IMR-90 (cell line): ENCODE measurements at regions not wholly inside any gene's neighbourhood (a gene's known extent, or its start where the extent isn't known, plus 50 kb on each side); places are given as distances from the start of the nearest gene placed in this dataset.

Experiments used
- ATAC-seq: fragments of 200-7000 bp; cut with Tn5 transposase; 2 replicates; pipeline ENCODE4 v1.9.1; 2020; ENCODE audit warnings: low read depth, mild to moderate bottlenecking, moderate library complexity
- BruUV-seq: library from RNA; stranded (reverse); fragments of 400-500 nt; replicated peaks from 2 replicates; lab custom pipeline; 2021; lab: Mats Ljungman, UMichigan
- CTCF ChIA-PET: fragments of 300-600 bp; formaldehyde crosslinking; extraction: SDS; loops from one replicate; lab custom pipeline; 2021; ENCODE audit warnings: antibody characterized with exemption; lab: Yijun Ruan, JAX
- POLR2A ChIA-PET: fragments of 300-600 bp; sonication (Branson Sonifier 250); formaldehyde crosslinking; loops from one replicate; lab custom pipeline; 2022; ENCODE audit warnings: antibody characterized with exemption; ENCODE audit not compliant: unreplicated experiment; lab: Charles Lee
- DNase-seq: peaks from one replicate; pipeline ENCODE4 v3.0.0; 2013
- H2AFZ ChIP-seq: replicated peaks from 2 replicates; pipeline ENCODE3; 2013; ENCODE audit warnings: low read length, mild to moderate bottlenecking; ENCODE audit not compliant: poor library complexity
- H2AK5ac ChIP-seq: 2 replicates; pipeline ENCODE4 v1.6.1; 2013; ENCODE audit warnings: low read depth, low read length, inconsistent platforms
- H2AK9ac ChIP-seq: replicated peaks from 2 replicates; pipeline ENCODE3; 2013; ENCODE audit warnings: mild to moderate bottlenecking, low read depth, low read length, moderate library complexity; ENCODE audit not compliant: poor library complexity
- H2BK120ac ChIP-seq: 2 replicates; pipeline ENCODE4 v1.6.1; 2013; ENCODE audit warnings: low read depth, low read length, inconsistent platforms
- H2BK15ac ChIP-seq: 3 replicates; pipeline ENCODE4 v1.6.1; 2013; ENCODE audit warnings: low read depth, low read length, inconsistent platforms
- H2BK20ac ChIP-seq: 2 replicates; pipeline ENCODE4 v1.6.1; 2013; ENCODE audit warnings: low read depth, mild to moderate bottlenecking, inconsistent platforms, low read length, moderate library complexity
- H2BK5ac ChIP-seq: 2 replicates; pipeline ENCODE4 v1.6.1; 2013; ENCODE audit warnings: mild to moderate bottlenecking, low read depth, low read length, inconsistent platforms; ENCODE audit not compliant: poor library complexity, severe bottlenecking
- H3K14ac ChIP-seq: replicated peaks from 2 replicates; pipeline ENCODE4 v1.6.1; 2013; ENCODE audit warnings: low read depth, low read length, inconsistent platforms
- H3K18ac ChIP-seq: 2 replicates; pipeline ENCODE4 v1.6.1; 2013; ENCODE audit warnings: low read depth, low read length, control low read depth
- H3K23ac ChIP-seq: 2 replicates; pipeline ENCODE4 v1.6.1; 2013; ENCODE audit warnings: low read depth, low read length, inconsistent platforms
- H3K27ac ChIP-seq: 2 replicates; pipeline ENCODE4 v1.5.1; 2013; ENCODE audit warnings: mild to moderate bottlenecking, control low read depth, low read length; ENCODE audit not compliant: insufficient read depth
- H3K27me3 ChIP-seq: 2 replicates; pipeline ENCODE4 v1.6.1; 2013; ENCODE audit warnings: low read length; ENCODE audit not compliant: control insufficient read depth, insufficient read depth
- H3K36me3 ChIP-seq: 2 replicates; pipeline ENCODE4 v1.6.1; 2013; ENCODE audit warnings: low read length, mixed read lengths; ENCODE audit not compliant: control insufficient read depth, insufficient read depth
- H3K4ac ChIP-seq: 2 replicates; pipeline ENCODE4 v1.6.1; 2013; ENCODE audit warnings: low read depth, low read length, inconsistent platforms
- H3K4me1 ChIP-seq: 2 replicates; pipeline ENCODE4 v1.6.1; 2013; ENCODE audit warnings: low read length, mixed read lengths; ENCODE audit not compliant: control insufficient read depth, insufficient read depth
- H3K4me2 ChIP-seq: 2 replicates; pipeline ENCODE4 v1.6.1; 2013; ENCODE audit warnings: low read depth, mild to moderate bottlenecking, control low read depth, low read length, moderate library complexity
- H3K4me3 ChIP-seq: 2 replicates; pipeline ENCODE4 v1.5.1; 2013; ENCODE audit warnings: low read depth, mild to moderate bottlenecking, control low read depth, low read length, moderate library complexity; ENCODE audit not compliant: insufficient read depth
- H3K56ac ChIP-seq: 2 replicates; pipeline ENCODE4 v1.6.1; 2013; ENCODE audit warnings: low read length, inconsistent platforms; ENCODE audit not compliant: insufficient read depth; ENCODE audit errors: extremely low read depth
- H3K79me1 ChIP-seq, 2 experiments: 2 replicates each; pipeline ENCODE4 v1.6.1; 2013; ENCODE audit warnings: low read length in 2 of 2, inconsistent platforms in 1 of 2, low read depth in 1 of 2
- H3K9ac ChIP-seq: 2 replicates; pipeline ENCODE4 v1.6.1; 2013; ENCODE audit warnings: low read depth, low read length, control low read depth
- H3K9me1 ChIP-seq: 2 replicates; pipeline ENCODE4 v1.6.1; 2013; ENCODE audit warnings: low read length, inconsistent platforms; ENCODE audit not compliant: insufficient read depth
- H3K9me3 ChIP-seq: 2 replicates; pipeline ENCODE4 v1.6.1; 2013; ENCODE audit warnings: low read length; ENCODE audit not compliant: control insufficient read depth, insufficient read depth
- H4K20me1 ChIP-seq: 2 replicates; pipeline ENCODE4 v1.6.1; 2013; ENCODE audit warnings: low read length, inconsistent platforms; ENCODE audit not compliant: insufficient read depth
- H4K5ac ChIP-seq: 2 replicates; pipeline ENCODE4 v1.6.1; 2013; ENCODE audit warnings: mild to moderate bottlenecking, low read depth, low read length, control low read depth
- H4K8ac ChIP-seq, 2 experiments: 2 replicates each; pipeline ENCODE4 v1.6.1; 2013; ENCODE audit warnings: low read depth in 2 of 2, low read length in 2 of 2, control low read depth in 1 of 2, inconsistent platforms in 1 of 2
- H4K91ac ChIP-seq: 2 replicates; pipeline ENCODE4 v1.6.1; 2013; ENCODE audit warnings: low read depth, low read length, inconsistent platforms; ENCODE audit not compliant: insufficient read depth
- CTCF ChIP-seq: conservative IDR thresholded peaks from 2 replicates; pipeline ENCODE4 v1.5.1; 2012; ENCODE audit warnings: mild to moderate bottlenecking, low read depth, low read length, improper control_type of control experiment
- FOS ChIP-seq: fragments of 150-350 bp; IDR thresholded peaks from 2 replicates; pipeline ENCODE4 v1.6.1; 2016; ENCODE audit warnings: low read depth, low read length
- WGBS, 2 experiments: methylation state at CpG; one replicate each; pipeline versions ENCODE4 v1.1.5 to v1.1.7; 2013; ENCODE audit warnings: missing lambda C conversion rate in 2 of 2; ENCODE audit not compliant: insufficient read length in 1 of 2; ENCODE audit errors: extremely low coverage in 2 of 2; 5-methylcytosine and 5-hydroxymethylcytosine counted together
- dilution Hi-C: fragments of 300-500 bp; cut with HindIII; formaldehyde crosslinking; loops from one replicate; pipeline ENCODE4 v1.14.3; 2018; ENCODE audit warnings: low sequenced_read_pairs; ENCODE audit not compliant: unreplicated experiment
- in situ Hi-C: fragments of 300-500 bp; cut with MboI; formaldehyde crosslinking; loops from 3 replicates; pipeline ENCODE4 v1.14.3; 2019; ENCODE audit warnings: low sequenced_read_pairs, inconsistent platforms, mixed read lengths
- intact Hi-C: fragments of 100-400 bp; cut with micrococcal nuclease; formaldehyde crosslinking; loops from 2 replicates; pipeline ENCODE4 v1.10.0; 2022
- TF ChIP-seq, protein P1 (sequence below): fragments of 150-350 bp; IDR thresholded peaks from 2 replicates; pipeline ENCODE4 v1.6.1; 2017; ENCODE audit warnings: mild to moderate bottlenecking, antibody characterized with exemption, low read length, low read depth

DNA sequence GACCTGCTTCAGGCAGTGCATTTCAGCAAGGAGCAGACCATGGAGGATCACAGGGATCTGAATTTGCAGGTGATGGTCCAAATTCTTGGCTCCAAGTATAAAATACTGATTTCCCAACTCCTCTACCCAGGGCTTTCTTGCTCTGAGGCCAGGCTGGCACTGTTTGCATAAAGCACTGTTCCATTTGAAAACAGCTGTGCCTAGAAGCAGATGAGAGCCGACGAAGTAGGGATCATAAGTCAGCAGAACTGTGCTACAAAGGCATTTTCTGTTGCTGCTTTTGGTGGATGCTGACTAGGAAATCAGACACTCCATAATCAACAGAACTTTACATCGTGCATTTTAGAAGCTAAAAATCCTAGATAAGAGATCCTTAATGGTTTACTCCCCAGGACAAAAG, 126.4 kb downstream of the MAT2B start:
- H4K8ac ChIP-seq = no peak overlapping the region
- H3K56ac ChIP-seq = no peak overlapping the region
- no peak overlapping the region for H3K9ac ChIP-seq
- no peaks in the 10 kb centered on the region for H3K79me1 ChIP-seq
- POLR2A ChIA-PET = no interaction called here
- H2BK20ac ChIP-seq = no peak overlapping the region
- H4K5ac ChIP-seq = no peak overlapping the region
- no peaks in the 10 kb centered on the region for H4K20me1 ChIP-seq
- H3K9me1 ChIP-seq = no peaks in the 10 kb centered on the region
- H3K4me1 ChIP-seq = no peaks in the 10 kb centered on the region
- H3K4ac ChIP-seq = no peak overlapping the region
- intact Hi-C loops = no loop called here
- H3K23ac ChIP-seq = no peak overlapping the region
- no peaks in the 10 kb centered on the region for H3K9me3 ChIP-seq
- H3K36me3 ChIP-seq = no peaks in the 10 kb centered on the region
- H3K4me3 ChIP-seq = no peak overlapping the region
- no peaks in the 10 kb centered on the region for H3K27me3 ChIP-seq
- H3K14ac ChIP-seq = no peak overlapping the region
- H2BK5ac ChIP-seq = no peak overlapping the region
- H2AK9ac ChIP-seq = no peak overlapping the region
- no peak overlapping the region for H2AK5ac ChIP-seq
- WGBS, 2 experiments = no CpG with 5 or more reads among the region's 3 CpGs
- in situ Hi-C loops = no loop called here
- no peak overlapping the region for H2BK120ac ChIP-seq
- no TSS peak for BruUV-seq
- TF ChIP-seq, protein P1, sequence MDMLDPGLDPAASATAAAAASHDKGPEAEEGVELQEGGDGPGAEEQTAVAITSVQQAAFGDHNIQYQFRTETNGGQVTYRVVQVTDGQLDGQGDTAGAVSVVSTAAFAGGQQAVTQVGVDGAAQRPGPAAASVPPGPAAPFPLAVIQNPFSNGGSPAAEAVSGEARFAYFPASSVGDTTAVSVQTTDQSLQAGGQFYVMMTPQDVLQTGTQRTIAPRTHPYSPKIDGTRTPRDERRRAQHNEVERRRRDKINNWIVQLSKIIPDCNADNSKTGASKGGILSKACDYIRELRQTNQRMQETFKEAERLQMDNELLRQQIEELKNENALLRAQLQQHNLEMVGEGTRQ = no peak
- TF ChIP-seq CTCF (no peak), FOS (no peak)
- no peak overlapping the region for H2AFZ ChIP-seq
- no peak overlapping the region for H3K27ac ChIP-seq
- dilution Hi-C loops = no loop called here
- CTCF ChIA-PET = interaction anchor here (0.5 to 0.7 kb wide), 2 partner anchors 33 to 41 kb away, joined by 3 read pairs; no protein-coding TSS in a partner anchor
- H4K91ac ChIP-seq = no peak overlapping the region
- no peak overlapping the region for H3K18ac ChIP-seq
- no peak for DNase-seq
- H3K4me2 ChIP-seq = no peak overlapping the region; the same call in 1 of the 2 replicates
- H2BK15ac ChIP-seq = no peak overlapping the region
- ATAC-seq = peak; percentile 29; the same call in 1 of the 2 replicates
